ENCODE measurements at regions not wholly inside any gene's neighbourhood (a gene's known extent, or its start where the extent isn't known, plus 50 kb on each side); places are given as distances from the start of the nearest gene placed in this dataset.

DNA sequence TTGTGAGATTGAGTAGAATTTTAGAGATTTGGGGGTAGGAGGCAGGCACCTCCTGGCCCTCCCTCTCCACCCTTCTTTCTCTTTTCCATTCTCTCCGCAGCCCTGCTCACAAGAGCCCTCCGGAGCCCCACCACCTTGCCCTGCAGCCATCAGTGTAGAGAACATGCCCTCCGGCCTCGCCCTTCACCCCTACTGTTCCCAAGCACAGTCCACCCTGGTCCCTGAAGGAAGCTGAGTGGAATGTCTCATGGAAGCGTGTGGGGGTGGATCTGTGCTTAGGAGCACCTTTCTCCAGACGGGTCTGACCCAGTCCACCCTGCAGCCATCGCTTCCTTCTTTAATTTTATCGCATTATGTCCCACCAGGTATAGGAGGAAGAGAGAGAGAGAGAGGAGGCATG lies 267.1 kb downstream of the NSG2 start:
- no peak for DNase-seq

DNA sequence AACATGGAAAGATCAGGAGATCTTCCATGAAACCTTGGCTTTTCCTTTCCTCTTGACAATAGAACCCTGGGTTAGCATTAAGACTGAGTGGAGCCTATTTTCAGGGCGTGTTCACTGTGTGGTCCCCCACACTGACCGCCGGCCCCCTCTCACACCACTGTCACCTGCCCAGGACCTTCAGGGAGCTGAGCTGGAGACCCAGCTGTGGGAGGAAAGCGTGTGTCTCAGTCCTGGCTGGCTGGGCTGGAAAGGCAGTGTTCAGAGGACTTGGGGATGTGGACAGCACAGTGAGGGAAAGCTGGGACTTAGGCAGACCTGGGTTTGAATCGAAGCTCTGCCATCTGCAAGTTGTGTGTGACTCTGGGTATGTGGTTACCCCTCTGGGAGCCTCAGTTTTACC lies 268.1 kb downstream of the NSG2 start:
- no peak for DNase-seq

DNA sequence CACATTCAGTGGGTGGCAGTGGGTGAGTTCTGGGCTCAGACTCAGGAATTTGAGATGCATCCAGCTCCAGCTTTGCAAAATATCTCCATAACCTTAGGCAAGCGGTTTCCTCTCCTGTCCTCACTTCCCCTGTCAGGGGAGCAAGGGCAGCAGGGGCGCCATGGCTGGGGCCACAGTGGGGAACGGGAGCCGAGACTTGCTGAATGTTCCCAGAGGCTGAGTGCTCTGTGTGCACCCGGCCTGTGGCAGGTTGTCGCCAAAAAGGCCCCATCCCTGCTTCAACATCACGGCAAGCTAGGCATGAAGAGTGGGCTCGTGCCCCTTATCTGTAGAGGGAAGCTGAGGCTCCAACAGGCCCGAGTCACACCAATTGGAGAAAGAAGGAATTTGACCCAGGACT lies 268.8 kb downstream of the NSG2 start:
- DNase-seq: no peak

DNA sequence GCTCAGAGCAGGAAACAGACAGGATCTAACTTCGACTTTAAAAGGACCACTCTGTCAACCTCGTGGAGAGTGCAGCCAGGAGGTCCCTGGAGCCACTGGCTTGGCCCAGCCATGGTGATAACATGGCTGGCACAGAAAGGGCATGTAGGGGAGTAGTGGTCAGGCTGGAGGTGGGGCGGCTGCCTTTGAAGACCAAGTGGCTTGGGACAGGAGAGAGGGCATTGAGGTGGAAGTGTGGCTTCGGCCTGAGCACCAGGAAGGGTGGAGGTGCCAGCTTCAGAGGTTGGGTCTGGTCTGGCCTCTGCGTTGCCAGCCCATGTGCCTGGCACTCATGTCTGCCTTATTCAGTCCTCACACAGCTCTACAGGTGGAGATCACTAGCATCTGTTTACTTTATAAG lies 270.0 kb downstream of the NSG2 start:
- no peak for DNase-seq

- no peak for DNase-seq
Measured at GRCh38 chr5:174315871-174316270, 270.4 kb downstream of the NSG2 start.

- DNase-seq: no peak
Measured at GRCh38 chr5:174316326-174316725, 270.8 kb downstream of the NSG2 start.

DNA sequence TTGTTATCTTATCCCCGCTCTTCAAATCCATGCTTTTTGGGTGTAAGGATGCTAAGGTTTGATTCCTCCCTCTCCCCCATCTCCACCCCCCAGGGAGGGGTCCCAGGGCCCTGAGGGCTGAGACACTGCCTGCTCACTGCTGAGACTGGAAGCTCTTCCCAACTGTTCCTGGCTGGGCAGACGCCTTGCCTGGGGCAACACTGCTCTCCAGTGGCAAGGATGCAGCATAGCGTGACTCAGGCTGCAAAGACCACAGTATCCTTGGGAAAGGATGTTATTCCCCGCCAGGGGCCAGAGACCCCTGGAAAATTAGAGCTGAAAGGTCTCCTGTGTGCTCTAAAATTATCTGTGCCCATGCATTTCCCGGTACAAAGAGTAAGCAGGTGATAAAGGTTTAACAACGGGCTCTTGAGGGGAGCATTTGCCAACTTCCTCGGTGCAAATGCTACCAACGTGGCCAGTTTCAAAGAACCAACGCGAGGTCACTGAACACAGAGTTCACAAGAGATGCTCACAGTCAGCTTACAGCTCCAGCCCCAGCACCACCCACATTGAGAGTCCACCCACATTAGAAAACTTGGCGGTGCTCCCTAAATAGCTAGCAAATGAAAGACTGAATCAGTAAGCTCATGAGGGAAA lies 271.9 kb downstream of the NSG2 start:
- no peak for DNase-seq

- DNase-seq: no peak
Measured at GRCh38 chr5:174318578-174318977, 273.1 kb downstream of the NSG2 start.

DNA sequence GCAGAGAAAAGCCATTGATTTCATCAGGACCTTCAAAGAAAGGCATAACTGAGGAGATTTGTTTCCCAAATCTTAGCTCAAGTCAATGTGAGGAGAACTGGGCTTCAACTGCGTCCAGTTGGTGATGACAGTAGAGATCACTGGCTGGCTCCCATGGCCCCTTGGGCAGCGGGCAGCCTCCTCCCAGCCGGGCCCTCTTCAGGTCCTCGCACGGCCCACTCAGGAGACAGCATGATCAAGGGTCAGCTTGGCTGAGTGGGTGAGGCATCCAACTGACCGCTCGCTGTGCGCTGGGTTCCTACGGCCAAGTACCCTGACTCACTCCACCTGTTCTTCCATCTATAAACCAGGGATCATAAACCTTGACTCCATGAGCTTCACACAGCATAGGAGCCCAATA lies 274.0 kb downstream of the NSG2 start:
- DNase-seq: no peak

- DNase-seq: no peak
Measured at GRCh38 chr5:174320051-174320450, 274.5 kb downstream of the NSG2 start.

DNA sequence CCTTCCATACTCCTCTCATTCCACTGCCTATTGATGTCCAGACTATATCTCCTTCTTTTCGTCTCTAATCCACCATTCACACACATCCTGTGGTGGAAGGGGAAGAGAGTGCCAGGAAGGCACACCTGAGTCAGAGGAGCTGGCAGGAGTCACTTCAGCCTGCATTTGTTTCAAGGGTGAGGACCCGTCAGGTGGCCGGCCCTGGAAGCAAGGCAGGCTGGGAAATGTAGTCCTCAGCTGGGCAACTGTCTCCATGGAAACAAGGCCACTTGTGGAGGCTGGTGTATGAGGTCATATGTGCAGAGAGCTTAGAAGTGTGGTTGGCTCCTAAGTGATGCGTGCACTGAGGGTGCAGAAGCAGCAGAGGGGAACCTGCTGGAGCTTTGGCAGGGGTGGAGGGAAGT lies 278.4 kb downstream of the NSG2 start:
- DNase-seq: no peak

- DNase-seq: no peak
Measured at GRCh38 chr5:174324680-174325079, 279.2 kb downstream of the NSG2 start.

DNA sequence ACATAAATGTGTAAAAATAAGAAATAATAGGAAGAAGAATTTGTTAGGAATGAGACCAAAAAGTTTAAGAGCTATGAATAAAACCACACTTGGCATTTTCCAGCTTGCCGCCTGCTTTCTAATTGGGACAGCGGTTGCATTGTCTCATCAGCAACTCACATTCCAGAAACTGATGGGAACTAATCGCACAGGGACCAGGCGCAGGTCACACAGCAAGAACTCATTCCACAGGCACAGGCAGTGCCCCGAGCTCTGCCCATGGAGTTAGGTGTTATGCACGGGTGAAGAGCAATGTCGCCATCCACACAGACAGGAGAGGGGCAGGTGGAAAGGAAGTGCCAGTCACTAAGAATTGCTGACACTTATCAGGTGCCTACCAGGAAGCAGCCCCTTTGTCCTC lies 279.9 kb downstream of the NSG2 start:
- no peak for DNase-seq

GRCh38 chr5:174325961-174326360 lies 280.5 kb downstream of the NSG2 start:
- DNase-seq: no peak

DNA sequence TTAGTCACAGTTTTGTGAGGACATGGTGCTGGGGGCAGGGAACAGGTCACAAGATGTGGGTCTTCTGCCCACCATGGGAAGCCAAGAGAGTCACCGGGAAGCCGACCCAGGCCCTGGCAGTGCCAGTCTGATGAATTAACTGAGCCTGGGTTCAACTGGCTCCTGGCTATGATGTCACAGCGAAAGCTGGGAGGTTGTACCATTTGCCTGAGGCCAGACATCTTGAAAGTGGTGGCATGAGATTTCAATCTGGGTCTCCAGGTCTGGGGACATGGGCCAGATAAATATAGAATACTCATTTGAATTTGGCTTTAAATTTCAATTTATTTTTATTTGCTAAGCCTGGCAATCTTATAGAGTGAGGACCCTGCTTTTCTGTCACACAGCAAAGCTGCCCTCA lies 280.9 kb downstream of the NSG2 start:
- no peak for DNase-seq

GRCh38 chr5:174327317-174327864 lies 281.9 kb downstream of the NSG2 start:
- peak; percentile 20 for DNase-seq

DNA sequence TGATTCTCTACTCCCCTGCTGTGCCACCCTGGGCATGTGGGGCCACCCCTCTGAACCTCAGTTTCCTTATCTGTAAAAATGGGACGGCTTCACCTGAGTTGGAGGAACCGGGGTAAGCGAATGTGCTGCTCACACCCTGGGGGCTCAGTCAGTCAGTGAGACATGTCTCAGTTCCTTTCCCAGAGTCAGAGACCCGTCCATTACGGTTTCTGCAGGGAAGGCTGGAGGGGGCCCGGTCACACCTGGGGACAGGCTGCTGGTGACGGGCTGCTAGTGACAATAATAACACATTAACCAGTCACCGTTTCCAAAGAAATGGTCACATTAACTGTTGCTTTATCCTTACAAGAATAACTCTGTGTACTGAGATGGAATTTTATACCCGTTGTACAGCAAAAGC lies 282.4 kb downstream of the NSG2 start:
- DNase-seq: no peak

DNA sequence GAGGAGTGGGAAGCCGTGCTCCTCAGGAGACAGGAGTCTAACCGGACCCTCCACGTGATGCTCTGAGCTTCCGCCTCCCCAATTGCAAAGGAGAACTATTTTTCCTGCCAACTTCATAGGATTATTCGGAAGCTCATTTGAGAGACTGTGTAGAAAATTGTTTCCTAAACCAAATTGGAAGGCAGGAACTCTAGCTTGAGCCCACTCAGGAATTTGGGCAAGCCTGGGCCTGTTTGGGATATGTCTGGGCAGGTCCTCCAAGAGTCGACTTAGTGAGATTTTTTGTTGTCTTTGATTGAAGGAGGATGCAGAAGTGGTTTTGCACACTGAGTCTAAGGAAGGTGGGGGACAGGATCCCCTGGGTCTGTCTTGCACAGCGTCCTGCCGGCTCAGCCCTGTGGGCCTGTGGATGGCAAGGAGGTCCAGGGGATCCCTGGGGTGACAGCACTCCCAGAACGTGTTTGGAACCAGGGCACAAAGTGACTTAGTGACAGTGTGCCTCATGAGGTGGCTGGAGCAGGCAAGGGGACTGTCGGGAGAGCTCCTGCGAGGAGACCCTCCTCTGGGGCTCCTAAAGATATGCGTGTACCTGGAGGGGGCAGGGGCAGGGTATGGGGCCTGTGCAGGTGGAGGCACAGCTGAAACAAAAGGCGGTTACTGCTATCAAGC lies 283.3 kb downstream of the NSG2 start:
- no peak for DNase-seq

DNA sequence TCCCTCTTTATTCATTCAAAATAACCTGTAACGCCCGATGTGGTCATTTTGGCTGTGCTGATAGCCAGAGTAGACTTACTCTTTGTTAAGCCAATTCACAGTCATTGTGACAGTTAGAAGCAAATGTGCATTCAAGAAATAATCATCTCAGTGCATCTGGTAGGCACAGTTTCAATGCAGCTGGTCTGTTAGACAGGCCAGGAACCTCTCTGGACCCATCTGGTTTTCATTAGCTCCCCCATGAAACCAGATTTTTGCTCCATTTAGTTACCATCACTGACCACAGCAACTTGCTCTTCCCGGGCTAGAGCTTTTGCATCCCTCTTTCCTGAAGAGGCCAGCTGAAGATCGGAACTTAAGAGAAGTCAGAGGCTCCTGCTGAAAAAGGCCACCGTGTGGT lies 284.2 kb downstream of the NSG2 start:
- DNase-seq: no peak

DNA sequence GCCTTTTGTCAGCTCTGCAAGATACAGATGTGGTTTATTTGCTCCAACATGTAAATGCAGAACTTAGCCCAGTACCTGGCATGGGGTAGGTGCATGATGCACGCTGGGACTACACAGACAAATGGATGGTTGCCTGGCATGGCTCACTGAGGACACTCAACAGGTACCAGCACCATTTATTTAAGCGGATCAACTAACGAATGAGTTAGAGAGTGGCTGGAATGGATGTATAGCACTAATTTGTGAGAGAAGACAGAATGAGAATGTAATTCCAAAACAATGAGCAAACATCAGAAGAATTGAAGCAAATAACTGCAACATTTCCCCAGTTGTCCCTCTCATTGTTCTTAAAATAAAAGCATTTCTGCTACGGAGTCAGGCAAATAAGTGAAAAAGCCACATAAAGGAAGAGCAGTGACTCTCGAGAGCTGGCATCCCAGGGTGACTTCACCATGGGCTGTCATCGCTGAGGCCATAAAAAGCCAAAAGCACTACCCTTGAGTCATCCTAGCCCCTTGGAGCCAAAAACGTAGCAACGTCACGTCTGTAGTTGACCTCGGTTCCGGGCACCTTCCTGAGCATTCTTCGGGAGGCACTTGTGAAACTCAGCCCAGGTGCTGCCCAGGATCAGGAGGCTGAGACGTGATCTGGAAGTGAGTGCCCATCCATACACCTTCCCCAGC lies 290.3 kb downstream of the NSG2 start:
- DNase-seq: no peak

DNA sequence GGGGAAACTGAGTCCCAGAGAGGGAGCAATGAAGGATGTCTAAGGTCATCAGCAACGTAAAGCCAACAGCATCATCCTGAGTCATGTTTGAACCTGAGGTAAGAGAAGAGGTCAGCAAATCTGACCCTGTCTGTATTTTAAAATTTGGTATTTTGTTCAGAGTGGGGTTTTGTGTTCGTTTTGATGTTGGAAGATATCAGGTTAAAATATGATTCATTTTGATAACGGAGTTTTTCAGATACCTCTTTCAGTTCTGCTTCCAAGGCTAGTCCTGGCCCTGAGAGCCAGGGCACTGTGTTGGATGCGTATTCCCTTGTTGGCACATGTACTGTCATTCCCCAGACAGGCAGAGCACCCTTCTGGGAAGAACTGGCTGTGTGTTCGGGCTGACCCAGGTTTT lies 291.0 kb downstream of the NSG2 start:
- DNase-seq: no peak

DNA sequence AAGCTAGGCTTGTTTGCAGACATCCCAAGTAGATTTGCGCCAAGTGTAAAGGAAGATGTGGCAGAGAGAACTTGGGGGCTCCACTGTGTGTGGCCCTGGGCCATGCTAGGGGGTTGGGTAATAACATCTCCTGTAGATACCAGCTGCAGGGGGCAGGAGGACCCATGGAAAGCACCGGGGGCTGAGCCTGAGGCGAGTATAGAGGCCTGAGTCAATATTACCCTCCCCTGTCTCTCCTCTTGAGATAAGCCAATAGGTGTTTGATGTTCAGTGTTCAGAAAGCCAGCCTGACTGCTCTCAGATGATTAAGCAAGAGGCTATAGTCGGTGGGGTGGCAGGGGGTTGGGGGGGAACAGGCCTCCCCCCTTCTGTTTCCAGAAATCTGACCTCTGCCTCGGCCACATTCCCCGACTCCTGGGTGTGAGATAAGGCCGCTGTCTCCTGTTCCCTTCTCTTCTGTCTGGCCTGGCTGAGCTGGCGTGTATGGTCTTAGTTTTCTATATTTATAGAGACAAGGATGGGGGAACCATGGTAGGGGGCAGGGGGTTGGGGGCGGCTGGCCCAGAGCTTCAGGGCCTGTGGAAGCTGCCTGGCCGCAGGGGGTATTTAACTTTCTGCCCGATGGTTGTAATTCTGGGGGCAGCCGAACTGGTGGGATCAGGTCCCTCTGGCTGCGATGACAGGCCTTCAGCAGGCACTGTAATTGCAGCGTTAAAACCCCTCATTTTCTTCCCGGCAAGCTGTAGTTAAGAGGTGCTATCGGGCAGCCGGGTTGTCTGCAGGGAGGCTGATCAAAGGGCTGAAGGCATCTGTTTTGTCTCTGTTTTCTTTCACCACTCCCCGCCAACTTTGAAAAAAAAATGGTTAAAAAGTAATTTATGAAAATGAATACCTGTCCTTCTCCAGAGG lies 292.0 kb downstream of the NSG2 start:
- no peak for DNase-seq

All from activated CD8-positive, alpha-beta memory T cell treated with anti-CD3 and anti-CD28 coated beads, Interleukin-2, amount 50 U/mL, for 4 hours (primary cell).